Activated CD4-positive, alpha-beta T cell treated with anti-CD3 and anti-CD28 coated beads, Interleukin-2, amount 50 U/mL, for 4 hours (primary cell): ENCODE measurements at regions not wholly inside any gene's neighbourhood (a gene's known extent, or its start where the extent isn't known, plus 50 kb on each side); places are given as distances from the start of the nearest gene placed in this dataset.
"Not testable (repeated sequence)": the region's sequence is repeated elsewhere in the genome, so short reads cannot be mapped to it uniquely, and the experiment has no call there.

Source experiments
- DNase-seq, 2 experiments: peaks; one replicate each; pipeline ENCODE4 v3.0.0-alpha.2; 2020

GRCh38 chr14:39500253-39500652 is 68.0 kb upstream of the FBXO33 start:
- DNase-seq, result no peak

- no peak for DNase-seq
Measured at GRCh38 chr14:39499514-39499913, 67.3 kb upstream of the FBXO33 start.

GRCh38 chr14:39497677-39498076 is 65.4 kb upstream of the FBXO33 start:
- DNase-seq, result not testable (repeated sequence)

- DNase-seq, result no peak
Measured at GRCh38 chr14:39492267-39492666, 60.0 kb upstream of the FBXO33 start.

GRCh38 chr14:39491134-39491571 is 58.9 kb upstream of the FBXO33 start:
- DNase-seq, result no peak

- no peak for DNase-seq
Measured at GRCh38 chr14:39488600-39488999, 56.4 kb upstream of the FBXO33 start.

GRCh38 chr14:39483682-39484081 is 51.4 kb upstream of the FBXO33 start:
- no peak for DNase-seq
